ENCODE measurements at regions not wholly inside any gene's neighbourhood (a gene's known extent, or its start where the extent isn't known, plus 50 kb on each side); places are given as distances from the start of the nearest gene placed in this dataset.
"Not testable (repeated sequence)": the region's sequence is repeated elsewhere in the genome, so short reads cannot be mapped to it uniquely, and the experiment has no call there.

GRCh38 chr3:104367000-104367399 lies 999.7 kb upstream of the ALCAM start:
- DNase-seq (ENCODE audit: low read depth), result no peak

- DNase-seq (ENCODE audit: low read depth), result no peak
These were observed 997.9 kb upstream of the ALCAM start for GRCh38 chr3:104368760-104369159.

- no peak for DNase-seq (ENCODE audit: low read depth)
These were observed 981.3 kb upstream of the ALCAM start for GRCh38 chr3:104385421-104385820.

GRCh38 chr3:104388619-104389018 lies 978.1 kb upstream of the ALCAM start:
- DNase-seq (ENCODE audit: low read depth), result peak; percentile 5

- DNase-seq (ENCODE audit: low read depth), result no peak
These were observed 974.4 kb upstream of the ALCAM start for GRCh38 chr3:104392327-104392726.

GRCh38 chr3:104396974-104397669 lies 969.6 kb upstream of the ALCAM start:
- DNase-seq (ENCODE audit: low read depth), result no peak

GRCh38 chr3:104397713-104398112 lies 969.0 kb upstream of the ALCAM start:
- DNase-seq (ENCODE audit: low read depth), result no peak

GRCh38 chr3:104402902-104403301 lies 963.8 kb upstream of the ALCAM start:
- DNase-seq (ENCODE audit: low read depth), result no peak

GRCh38 chr3:104411757-104412156 lies 955.0 kb upstream of the ALCAM start:
- no peak for DNase-seq (ENCODE audit: low read depth)

GRCh38 chr3:104412608-104413580 lies 953.8 kb upstream of the ALCAM start:
- DNase-seq (ENCODE audit: low read depth), result no peak

GRCh38 chr3:104428337-104428925 lies 938.3 kb upstream of the ALCAM start:
- no peak for DNase-seq (ENCODE audit: low read depth)

GRCh38 chr3:104429727-104430126 lies 937.0 kb upstream of the ALCAM start:
- no peak for DNase-seq (ENCODE audit: low read depth)

- DNase-seq (ENCODE audit: low read depth), result no peak
These were observed 930.2 kb upstream of the ALCAM start for GRCh38 chr3:104436506-104436905.

GRCh38 chr3:104437131-104437750 lies 929.5 kb upstream of the ALCAM start:
- peak; percentile 69 for DNase-seq (ENCODE audit: low read depth)

GRCh38 chr3:104437891-104438290 lies 928.8 kb upstream of the ALCAM start:
- DNase-seq (ENCODE audit: low read depth), result peak; percentile 26

GRCh38 chr3:104438706-104439105 lies 928.0 kb upstream of the ALCAM start:
- DNase-seq (ENCODE audit: low read depth), result no peak

GRCh38 chr3:104445252-104445919 lies 921.3 kb upstream of the ALCAM start:
- not testable (repeated sequence) for DNase-seq (ENCODE audit: low read depth)

- DNase-seq (ENCODE audit: low read depth), result no peak
These were observed 919.0 kb upstream of the ALCAM start for GRCh38 chr3:104447681-104448080.

GRCh38 chr3:104452697-104453096 lies 914.0 kb upstream of the ALCAM start:
- DNase-seq (ENCODE audit: low read depth), result no peak

- DNase-seq (ENCODE audit: low read depth), result no peak
These were observed 908.1 kb upstream of the ALCAM start for GRCh38 chr3:104458657-104459056.
